OCI-LY1 (cell line): ENCODE measurements at regions not wholly inside any gene's neighbourhood (a gene's known extent, or its start where the extent isn't known, plus 50 kb on each side); places are given as distances from the start of the nearest gene placed in this dataset.

Experiments
- H2AFZ ChIP-seq: fragments of 200-600 bp; sonication (generic), shearing (Covaris generic); 2 replicates; pipeline ENCODE4 v1.6.0; 2014; ENCODE audit warnings: antibody characterized with exemption, mild to moderate bottlenecking, low read length
- H3F3A ChIP-seq: fragments of 200-600 bp; sonication (generic), shearing (Covaris generic); 2 replicates; pipeline ENCODE4 v1.6.0; 2014; ENCODE audit warnings: mild to moderate bottlenecking, antibody characterized with exemption, low read length, moderate library complexity; ENCODE audit not compliant: insufficient read depth
- H3K27ac ChIP-seq: fragments of 200-600 bp; sonication (generic); 2 replicates; pipeline ENCODE4 v1.5.1; 2014; ENCODE audit warnings: low read length, mixed run types, mild to moderate bottlenecking, low read depth; ENCODE audit not compliant: poor library complexity, severe bottlenecking
- H3K27me3 ChIP-seq: fragments of 200-600 bp; sonication (generic); 2 replicates; pipeline ENCODE4 v1.6.0; 2014; ENCODE audit warnings: antibody characterized with exemption, mild to moderate bottlenecking, low read length, moderate library complexity; ENCODE audit not compliant: insufficient read depth
- H3K36me3 ChIP-seq: fragments of 200-600 bp; sonication (generic); 2 replicates; pipeline ENCODE4 v1.6.1; 2014; ENCODE audit warnings: mild to moderate bottlenecking, antibody characterized with exemption, low read length, moderate library complexity, mixed read lengths; ENCODE audit not compliant: insufficient read depth
- H3K4me1 ChIP-seq: fragments of 200-600 bp; sonication (generic); 2 replicates; pipeline ENCODE4 v1.5.1; 2014; ENCODE audit warnings: mild to moderate bottlenecking, low read length, moderate library complexity; ENCODE audit not compliant: insufficient read depth, severe bottlenecking
- H3K4me2 ChIP-seq: fragments of 200-600 bp; sonication (generic), shearing (Covaris generic); 2 replicates; pipeline ENCODE4 v1.6.1; 2014; ENCODE audit warnings: low read length
- H3K4me3 ChIP-seq: fragments of 200-600 bp; sonication (generic); 2 replicates; pipeline ENCODE4 v1.5.1; 2014; ENCODE audit warnings: low read length, low read depth, mild to moderate bottlenecking, mixed read lengths; ENCODE audit not compliant: poor library complexity, severe bottlenecking
- H3K79me2 ChIP-seq: fragments of 200-600 bp; shearing (Covaris generic); 2 replicates; pipeline ENCODE4 v1.6.1; 2016; ENCODE audit warnings: mixed run types, low read length, mixed read lengths; ENCODE audit not compliant: insufficient read depth
- H3K9ac ChIP-seq: fragments of 200-600 bp; sonication (generic), shearing (Covaris generic); 2 replicates; pipeline ENCODE4 v1.6.1; 2014; ENCODE audit warnings: mild to moderate bottlenecking, low read length, mixed read lengths
- H3K9me2 ChIP-seq: fragments of 200-600 bp; sonication (generic), shearing (Covaris generic); 2 replicates; pipeline ENCODE4 v1.6.1; 2014; ENCODE audit warnings: low read depth, mild to moderate bottlenecking, low read length, mixed read lengths
- H3K9me3 ChIP-seq: fragments of 200-600 bp; shearing (Covaris generic); 2 replicates; pipeline ENCODE4 v1.6.1; 2014; ENCODE audit warnings: low read length, mixed read lengths
- H4K20me1 ChIP-seq: fragments of 200-600 bp; sonication (generic), shearing (Covaris generic); 2 replicates; pipeline ENCODE4 v1.6.0; 2016; ENCODE audit warnings: mild to moderate bottlenecking, low read length; ENCODE audit not compliant: insufficient read depth
- CTCF ChIP-seq: fragments of 200-600 bp; sonication (generic), shearing (Covaris generic); IDR thresholded peaks from 2 replicates; pipeline ENCODE4 v1.5.1; 2017; ENCODE audit warnings: mild to moderate bottlenecking, antibody characterized with exemption, low read length, moderate library complexity, mixed read lengths
- EZH2 ChIP-seq: fragments of 200-600 bp; sonication (generic), shearing (Covaris generic); IDR thresholded peaks from 2 replicates; pipeline ENCODE4 v1.8.0; 2017; ENCODE audit warnings: borderline replicate concordance, mixed run types, mild to moderate bottlenecking, antibody characterized with exemption, low read length, moderate library complexity, mixed read lengths

GRCh38 chr13:31912647-31913401 lies 118.8 kb upstream of the FRY start:
- Histone ChIP-seq H4K20me1 (no peaks in the 10 kb centered on the region), H3K27ac (no peak overlapping the region), H3K4me2 (no peak overlapping the region), H3K4me1 (no peaks in the 10 kb centered on the region), H3K4me3 (no peak overlapping the region), H3K27me3 (no peaks in the 10 kb centered on the region; the same call in 1 of the 2 replicates), H3K79me2 (no peaks in the 10 kb centered on the region), H3F3A (no peaks in the 10 kb centered on the region), H3K9ac (no peak overlapping the region), H2AFZ (no peak overlapping the region), H3K9me3 (no peaks in the 10 kb centered on the region), H3K36me3 (no peaks in the 10 kb centered on the region), H3K9me2 (no peaks in the 10 kb centered on the region)
- TF ChIP-seq EZH2, result no peak
- no peak for TF ChIP-seq CTCF

- H3K4me1 ChIP-seq, result no peaks in the 10 kb centered on the region
These were observed 118.1 kb upstream of the FRY start for GRCh38 chr13:31913459-31913858.

GRCh38 chr13:31914843-31915242 lies 116.7 kb upstream of the FRY start:
- Histone ChIP-seq H3K9me2 (no peaks in the 10 kb centered on the region), H3K27me3 (no peaks in the 10 kb centered on the region; the same call in 1 of the 2 replicates), H3K9ac (no peak overlapping the region), H2AFZ (no peak overlapping the region), H4K20me1 (no peaks in the 10 kb centered on the region), H3K4me3 (no peak overlapping the region), H3K4me1 (no peaks in the 10 kb centered on the region), H3K36me3 (no peaks in the 10 kb centered on the region), H3K9me3 (no peaks in the 10 kb centered on the region), H3K27ac (no peak overlapping the region), H3F3A (no peaks in the 10 kb centered on the region), H3K79me2 (no peaks in the 10 kb centered on the region), H3K4me2 (no peak overlapping the region)
- TF ChIP-seq CTCF, result no peak
- no peak for TF ChIP-seq EZH2

More at GRCh38 chr13:31913459-31913858, 118.1 kb upstream of the FRY start:
- no peaks in the 10 kb centered on the region for H3F3A ChIP-seq
- TF ChIP-seq EZH2, result no peak
- no peak for TF ChIP-seq CTCF
- no peaks in the 10 kb centered on the region for H4K20me1 ChIP-seq
- H3K4me3 ChIP-seq, result no peak overlapping the region
- H3K9ac ChIP-seq, result no peak overlapping the region
- no peaks in the 10 kb centered on the region; the same call in 1 of the 2 replicates for H3K27me3 ChIP-seq
- H3K9me3 ChIP-seq, result no peaks in the 10 kb centered on the region
- no peak overlapping the region for H3K27ac ChIP-seq
- no peaks in the 10 kb centered on the region for H3K36me3 ChIP-seq
- H3K79me2 ChIP-seq, result no peaks in the 10 kb centered on the region
- no peak overlapping the region for H3K4me2 ChIP-seq
- H2AFZ ChIP-seq, result no peak overlapping the region
- no peaks in the 10 kb centered on the region for H3K9me2 ChIP-seq
